ENCODE measurements at regions not wholly inside any gene's neighbourhood (a gene's known extent, or its start where the extent isn't known, plus 50 kb on each side); places are given as distances from the start of the nearest gene placed in this dataset.

- no peak for DNase-seq
These were observed 911.6 kb downstream of the EPHA4 start for GRCh38 chr2:220660277-220661145.

- no peak for DNase-seq
These were observed 909.7 kb downstream of the EPHA4 start for GRCh38 chr2:220662431-220662830.

- DNase-seq: no peak
These were observed 909.0 kb downstream of the EPHA4 start for GRCh38 chr2:220663065-220663464.

- DNase-seq: no peak
These were observed 907.6 kb downstream of the EPHA4 start for GRCh38 chr2:220664272-220665107.

- no peak for DNase-seq
These were observed 907.0 kb downstream of the EPHA4 start for GRCh38 chr2:220665108-220665471.

- DNase-seq: no peak
These were observed 902.8 kb downstream of the EPHA4 start for GRCh38 chr2:220669324-220669723.

- DNase-seq: no peak
These were observed 901.6 kb downstream of the EPHA4 start for GRCh38 chr2:220670511-220670910.

GRCh38 chr2:220673151-220673874, 898.8 kb downstream of the EPHA4 start:
- no peak for DNase-seq

GRCh38 chr2:220674033-220674432, 898.1 kb downstream of the EPHA4 start:
- DNase-seq: no peak

- DNase-seq: no peak
These were observed 895.4 kb downstream of the EPHA4 start for GRCh38 chr2:220676695-220677094.

GRCh38 chr2:220678943-220679342, 893.2 kb downstream of the EPHA4 start:
- DNase-seq: no peak

- no peak for DNase-seq
These were observed 889.5 kb downstream of the EPHA4 start for GRCh38 chr2:220682616-220683015.

GRCh38 chr2:220684099-220684498, 888.0 kb downstream of the EPHA4 start:
- no peak for DNase-seq

GRCh38 chr2:220687231-220687843, 884.8 kb downstream of the EPHA4 start:
- DNase-seq: peak; percentile 25

GRCh38 chr2:220695397-220696279, 876.5 kb downstream of the EPHA4 start:
- DNase-seq: no peak

GRCh38 chr2:220696280-220696669, 875.8 kb downstream of the EPHA4 start:
- no peak for DNase-seq

GRCh38 chr2:220697011-220697410, 875.1 kb downstream of the EPHA4 start:
- no peak for DNase-seq

GRCh38 chr2:220701115-220701514, 871.0 kb downstream of the EPHA4 start:
- no peak for DNase-seq

- no peak for DNase-seq
These were observed 868.8 kb downstream of the EPHA4 start for GRCh38 chr2:220703279-220703678.

GRCh38 chr2:220704081-220704480, 868.0 kb downstream of the EPHA4 start:
- no peak for DNase-seq

GRCh38 chr2:220704810-220705209, 867.3 kb downstream of the EPHA4 start:
- DNase-seq: no peak

Data from occipital lobe (tissue), 1 donor.